MG63 (cell line): ENCODE measurements at regions not wholly inside any gene's neighbourhood (a gene's known extent, or its start where the extent isn't known, plus 50 kb on each side); places are given as distances from the start of the nearest gene placed in this dataset.

Experiments
- DNase-seq: peaks from one replicate; pipeline ENCODE4 v3.0.0-alpha.2; 2020
- H3K27me3 ChIP-seq: fragments of 250-450 bp; sonication (Bioruptor Pico); 2 replicates; pipeline ENCODE4 v1.5.1; 2020; ENCODE audit warnings: mild to moderate bottlenecking, moderate library complexity
- H3K36me3 ChIP-seq: fragments of 250-450 bp; sonication (Bioruptor Pico); 2 replicates; pipeline ENCODE4 v1.5.1; 2020; ENCODE audit warnings: mild to moderate bottlenecking, moderate library complexity
- H3K4me3 ChIP-seq: fragments of 250-450 bp; sonication (Bioruptor Pico); 2 replicates; pipeline ENCODE4 v1.5.1; 2020; ENCODE audit warnings: mild to moderate bottlenecking, moderate library complexity
- H3K9me3 ChIP-seq: fragments of 250-450 bp; sonication (Bioruptor Pico); 2 replicates; pipeline ENCODE4 v1.5.1; 2020; ENCODE audit warnings: mild to moderate bottlenecking, moderate library complexity

- Histone ChIP-seq H3K27me3 (no peaks in the 10 kb centered on the region), H3K9me3 (no peaks in the 10 kb centered on the region), H3K36me3 (no peaks in the 10 kb centered on the region), H3K4me3 (no peak overlapping the region)
- DNase-seq = no peak
Measured at GRCh38 chr6:19319005-19319404, 518.2 kb upstream of the ID4 start.

GRCh38 chr6:19320111-19320581 is 517.0 kb upstream of the ID4 start:
- H3K36me3 ChIP-seq = no peaks in the 10 kb centered on the region
- DNase-seq = no peak
- H3K27me3 ChIP-seq = no peaks in the 10 kb centered on the region
- no peaks in the 10 kb centered on the region for H3K9me3 ChIP-seq
- H3K4me3 ChIP-seq = no peak overlapping the region

GRCh38 chr6:19322691-19323485 is 514.3 kb upstream of the ID4 start:
- Histone ChIP-seq H3K27me3 (no peaks in the 10 kb centered on the region), H3K4me3 (no peak overlapping the region), H3K9me3 (no peaks in the 10 kb centered on the region), H3K36me3 (no peaks in the 10 kb centered on the region)
- DNase-seq = no peak

- Histone ChIP-seq H3K4me3 (no peak overlapping the region), H3K9me3 (no peaks in the 10 kb centered on the region), H3K27me3 (no peaks in the 10 kb centered on the region), H3K36me3 (no peaks in the 10 kb centered on the region)
- DNase-seq = no peak
Measured at GRCh38 chr6:19324376-19324775, 512.8 kb upstream of the ID4 start.

- Histone ChIP-seq H3K36me3 (no peaks in the 10 kb centered on the region), H3K9me3 (no peaks in the 10 kb centered on the region), H3K27me3 (no peaks in the 10 kb centered on the region), H3K4me3 (no peak overlapping the region)
- no peak for DNase-seq
Measured at GRCh38 chr6:19325335-19325789, 511.8 kb upstream of the ID4 start.

- no peak for DNase-seq
- no peak overlapping the region for H3K4me3 ChIP-seq
- no peaks in the 10 kb centered on the region for H3K9me3 ChIP-seq
- no peaks in the 10 kb centered on the region for H3K36me3 ChIP-seq
- H3K27me3 ChIP-seq = no peaks in the 10 kb centered on the region
Measured at GRCh38 chr6:19327241-19327640, 509.9 kb upstream of the ID4 start.

GRCh38 chr6:19327661-19328060 is 509.5 kb upstream of the ID4 start:
- Histone ChIP-seq H3K4me3 (no peak overlapping the region), H3K9me3 (no peaks in the 10 kb centered on the region), H3K36me3 (no peaks in the 10 kb centered on the region), H3K27me3 (no peaks in the 10 kb centered on the region)
- no peak for DNase-seq

- DNase-seq = no peak
Measured at GRCh38 chr6:19329078-19329477, 508.1 kb upstream of the ID4 start.

GRCh38 chr6:19331089-19331488 is 506.1 kb upstream of the ID4 start:
- H3K9me3 ChIP-seq = no peaks in the 10 kb centered on the region
- no peaks in the 10 kb centered on the region for H3K36me3 ChIP-seq
- DNase-seq = no peak
- H3K27me3 ChIP-seq = no peaks in the 10 kb centered on the region
- H3K4me3 ChIP-seq = no peak overlapping the region

More at GRCh38 chr6:19329078-19329477, 508.1 kb upstream of the ID4 start:
- H3K4me3 ChIP-seq = no peak overlapping the region
- H3K27me3 ChIP-seq = no peaks in the 10 kb centered on the region
- no peaks in the 10 kb centered on the region for H3K36me3 ChIP-seq
- H3K9me3 ChIP-seq = no peaks in the 10 kb centered on the region

- Histone ChIP-seq H3K4me3 (no peak overlapping the region), H3K36me3 (no peaks in the 10 kb centered on the region), H3K9me3 (no peaks in the 10 kb centered on the region), H3K27me3 (no peaks in the 10 kb centered on the region)
- no peak for DNase-seq
Measured at GRCh38 chr6:19332806-19333460, 504.2 kb upstream of the ID4 start.

GRCh38 chr6:19333936-19334335 is 503.2 kb upstream of the ID4 start:
- Histone ChIP-seq H3K36me3 (no peaks in the 10 kb centered on the region), H3K4me3 (no peak overlapping the region), H3K27me3 (no peaks in the 10 kb centered on the region), H3K9me3 (no peaks in the 10 kb centered on the region)
- peak; percentile 6 for DNase-seq

GRCh38 chr6:19336579-19336978 is 500.6 kb upstream of the ID4 start:
- no peak for DNase-seq
- Histone ChIP-seq H3K27me3 (no peaks in the 10 kb centered on the region), H3K36me3 (no peaks in the 10 kb centered on the region), H3K4me3 (no peak overlapping the region), H3K9me3 (no peaks in the 10 kb centered on the region)

- Histone ChIP-seq H3K9me3 (no peaks in the 10 kb centered on the region), H3K27me3 (no peaks in the 10 kb centered on the region), H3K36me3 (no peaks in the 10 kb centered on the region), H3K4me3 (no peak overlapping the region)
- no peak for DNase-seq
Measured at GRCh38 chr6:19337101-19337500, 500.1 kb upstream of the ID4 start.

GRCh38 chr6:19342616-19343015 is 494.6 kb upstream of the ID4 start:
- DNase-seq = no peak
- H3K4me3 ChIP-seq = no peak overlapping the region
- H3K27me3 ChIP-seq = no peaks in the 10 kb centered on the region
- no peaks in the 10 kb centered on the region for H3K9me3 ChIP-seq
- H3K36me3 ChIP-seq = no peaks in the 10 kb centered on the region

- H3K9me3 ChIP-seq = no peaks in the 10 kb centered on the region
- H3K36me3 ChIP-seq = no peaks in the 10 kb centered on the region
- H3K27me3 ChIP-seq = no peaks in the 10 kb centered on the region
- no peak overlapping the region for H3K4me3 ChIP-seq
- DNase-seq = no peak
Measured at GRCh38 chr6:19349429-19349828, 487.7 kb upstream of the ID4 start.

GRCh38 chr6:19354181-19354580 is 483.0 kb upstream of the ID4 start:
- Histone ChIP-seq H3K9me3 (no peaks in the 10 kb centered on the region), H3K27me3 (no peaks in the 10 kb centered on the region), H3K4me3 (no peak overlapping the region), H3K36me3 (no peaks in the 10 kb centered on the region)
- DNase-seq = no peak

- Histone ChIP-seq H3K36me3 (no peaks in the 10 kb centered on the region), H3K9me3 (no peaks in the 10 kb centered on the region), H3K4me3 (no peak overlapping the region), H3K27me3 (no peaks in the 10 kb centered on the region)
- no peak for DNase-seq
Measured at GRCh38 chr6:19356692-19357091, 480.5 kb upstream of the ID4 start.

- no peaks in the 10 kb centered on the region for H3K27me3 ChIP-seq
- no peak for DNase-seq
- H3K9me3 ChIP-seq = no peaks in the 10 kb centered on the region
- H3K4me3 ChIP-seq = no peak overlapping the region
- no peaks in the 10 kb centered on the region for H3K36me3 ChIP-seq
Measured at GRCh38 chr6:19362396-19362795, 474.8 kb upstream of the ID4 start.
